Pancreas (tissue), 10 donors: ENCODE measurements at regions not wholly inside any gene's neighbourhood (a gene's known extent, or its start where the extent isn't known, plus 50 kb on each side); places are given as distances from the start of the nearest gene placed in this dataset.

Source experiments
- ATAC-seq, 4 donors: fragments of 200-7000 bp; cut with Tn5 transposase; one replicate each; pipeline versions ENCODE4 v1.8.0 to v1.9.1; 2020; ENCODE audit warnings: mild to moderate bottlenecking in 4 of 4, moderate library complexity in 4 of 4
- DNase-seq, 6 donors: peaks; one replicate each; pipeline ENCODE4 v3.0.0-alpha.2; 2020
- FAIRE-seq: peaks from 2 replicates; lab custom pipeline; 2012; peaks lifted over from hg19 to GRCh38; lab: Jason Lieb, UNC
- H3K27ac ChIP-seq, 4 donors: fragments of 200-600 bp; sonication (generic); 1 replicate in 3 of 4; 2 replicates in 1 of 4; pipeline versions ENCODE4 v1.5.0 to v1.8.0; 2020
- H3K27me3 ChIP-seq, 4 donors: fragments of 200-600 bp; one replicate each; pipeline ENCODE4 v1.8.0; 2021
- H3K36me3 ChIP-seq, 3 donors: fragments of 200-600 bp; sonication (generic) in 1 of 3; one replicate each; pipeline versions ENCODE4 v1.5.0 to v1.8.0; 2020 to 2021
- H3K4me1 ChIP-seq, 3 donors: fragments of 200-600 bp; one replicate each; pipeline ENCODE4 v1.8.0; 2021
- H3K4me3 ChIP-seq, 4 donors: fragments of 200-600 bp; sonication (generic) in 2 of 4; one replicate each; pipeline versions ENCODE4 v1.5.0 to v1.8.0; 2020 to 2021
- H3K9me3 ChIP-seq, 4 donors: fragments of 200-600 bp; one replicate each; pipeline ENCODE4 v1.8.0; 2021
- WGBS, 2 donors: extraction: QIAGEN DNeasy Blood & Tissue Kit; methylation state at CpG; one replicate each; pipeline ENCODE4 v1.1.7; 2013; 5-methylcytosine and 5-hydroxymethylcytosine counted together
- intact Hi-C, 3 donors: fragments of 100-400 bp; cut with DNase I; formaldehyde crosslinking; loops; one replicate each; pipeline versions ENCODE4 v1.11.1 to v1.14.2; 2022
- TF ChIP-seq, protein P1 (sequence below), 4 donors: fragments of 200-600 bp; sonication (generic) in 3 of 4; IDR thresholded peaks; one replicate each; pipeline versions ENCODE4 v1.5.0 to v1.8.0; 2021; ENCODE audit warnings: antibody characterized with exemption in 4 of 4
- donor health status: healthy with polysubstance abuse.
- donor health status: DM: no; HTN: no; CAD: no; lungs with moderate emphysema.
- donor health status: DM: no; HTN: no; CAD: no.
- donor health status: control.
- donor health status: control.
- donor health status: Bipolar disorder and iron deficiency.
- donor health status: DM: yes; HTN: yes; CAD: no.
- donor health status: DM: no; HTN: no; CAD: no.
- donor health status: DM: no; HTN: no; CAD: no.
- donor health status: DM: yes; HTN: yes; CAD: no.

DNA sequence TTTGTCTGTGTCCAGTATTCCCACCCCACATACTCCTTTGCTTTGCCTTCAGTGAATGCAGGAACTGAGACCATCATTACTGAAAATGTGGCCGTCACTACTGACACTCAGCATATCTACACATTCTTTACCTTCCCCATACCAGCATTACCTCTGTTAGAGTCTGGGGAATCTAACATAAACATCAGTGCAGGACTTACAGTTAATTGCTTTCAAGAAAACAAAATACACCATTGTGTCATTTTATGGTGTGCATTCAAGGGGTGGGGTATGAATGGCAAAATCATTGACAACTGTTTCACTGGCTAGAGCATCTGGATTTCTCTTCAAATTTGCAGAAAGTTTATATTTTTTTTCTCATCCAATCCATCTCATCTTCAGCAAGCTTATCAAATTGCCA lies 731.4 kb upstream of the RIOK2 start:
- no peaks in the 10 kb centered on the region for H3K36me3 ChIP-seq
- 85% methylated on average over 1 of the region's 1 CpG for WGBS, 2 donors
- H3K27me3 ChIP-seq = no peaks in the 10 kb centered on the region
- no peak for ATAC-seq
- intact Hi-C loops = no loop called here
- FAIRE-seq = no peak
- H3K4me3 ChIP-seq = no peak overlapping the region
- DNase-seq = no peak
- H3K27ac ChIP-seq = no peak overlapping the region
- H3K4me1 ChIP-seq = no peaks in the 10 kb centered on the region
- no peaks in the 10 kb centered on the region for H3K9me3 ChIP-seq
- TF ChIP-seq, protein P1, sequence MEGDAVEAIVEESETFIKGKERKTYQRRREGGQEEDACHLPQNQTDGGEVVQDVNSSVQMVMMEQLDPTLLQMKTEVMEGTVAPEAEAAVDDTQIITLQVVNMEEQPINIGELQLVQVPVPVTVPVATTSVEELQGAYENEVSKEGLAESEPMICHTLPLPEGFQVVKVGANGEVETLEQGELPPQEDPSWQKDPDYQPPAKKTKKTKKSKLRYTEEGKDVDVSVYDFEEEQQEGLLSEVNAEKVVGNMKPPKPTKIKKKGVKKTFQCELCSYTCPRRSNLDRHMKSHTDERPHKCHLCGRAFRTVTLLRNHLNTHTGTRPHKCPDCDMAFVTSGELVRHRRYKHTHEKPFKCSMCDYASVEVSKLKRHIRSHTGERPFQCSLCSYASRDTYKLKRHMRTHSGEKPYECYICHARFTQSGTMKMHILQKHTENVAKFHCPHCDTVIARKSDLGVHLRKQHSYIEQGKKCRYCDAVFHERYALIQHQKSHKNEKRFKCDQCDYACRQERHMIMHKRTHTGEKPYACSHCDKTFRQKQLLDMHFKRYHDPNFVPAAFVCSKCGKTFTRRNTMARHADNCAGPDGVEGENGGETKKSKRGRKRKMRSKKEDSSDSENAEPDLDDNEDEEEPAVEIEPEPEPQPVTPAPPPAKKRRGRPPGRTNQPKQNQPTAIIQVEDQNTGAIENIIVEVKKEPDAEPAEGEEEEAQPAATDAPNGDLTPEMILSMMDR (IDR thresholded peaks at IDR 0.05) = no peak

DNA sequence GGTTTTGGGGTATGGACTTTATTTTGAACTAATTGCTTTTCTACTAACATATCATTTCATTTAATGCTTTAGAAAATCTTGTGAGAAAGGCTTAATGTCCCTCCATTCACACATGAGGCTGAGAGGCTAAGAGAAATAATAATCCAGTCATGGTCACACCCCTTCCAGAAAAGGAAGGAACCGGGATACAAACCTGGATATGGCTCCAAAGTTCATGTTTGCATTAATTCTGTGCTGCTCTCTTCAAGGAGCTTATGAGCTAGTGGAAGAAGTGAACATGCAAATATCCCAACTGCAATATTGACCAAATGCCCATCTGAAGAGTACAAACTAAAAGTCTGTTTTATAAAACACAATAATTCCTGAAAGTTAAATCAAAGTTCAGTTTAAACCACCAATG lies 732.1 kb upstream of the RIOK2 start:
- no peaks in the 10 kb centered on the region for H3K4me1 ChIP-seq
- ATAC-seq = no peak
- TF ChIP-seq, protein P1 (IDR thresholded peaks at IDR 0.05) = no peak
- intact Hi-C loops = no loop called here
- no peaks in the 10 kb centered on the region for H3K27me3 ChIP-seq
- DNase-seq = no peak
- H3K27ac ChIP-seq = no peak overlapping the region
- 21 to 22% methylated on average over 1 of the region's 1 CpG for WGBS, 2 donors
- no peak for FAIRE-seq
- no peaks in the 10 kb centered on the region for H3K9me3 ChIP-seq
- no peaks in the 10 kb centered on the region for H3K36me3 ChIP-seq
- no peak overlapping the region for H3K4me3 ChIP-seq

DNA sequence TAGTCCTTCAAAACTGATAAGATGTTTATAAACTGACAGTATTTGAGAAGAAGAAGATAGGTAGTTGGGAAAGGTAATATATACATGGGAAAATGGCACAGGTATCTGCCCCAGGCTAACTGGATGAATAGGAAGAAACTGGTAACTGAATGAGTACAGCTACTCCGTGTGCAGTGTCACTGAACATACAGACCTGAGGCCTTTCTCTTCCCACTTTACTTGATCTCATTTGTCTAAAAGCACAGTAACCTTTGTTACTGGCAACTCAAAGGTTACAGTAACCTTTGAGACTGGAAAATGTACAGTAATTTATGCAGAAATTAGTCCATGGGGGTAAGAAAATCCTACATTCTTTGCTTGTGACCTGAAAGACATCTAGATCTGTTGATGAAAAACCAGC lies 735.0 kb upstream of the RIOK2 start:
- ATAC-seq (no peak), FAIRE-seq (no peak), DNase-seq (no peak)
- Histone ChIP-seq H3K4me3 (no peak overlapping the region), H3K27ac (no peak overlapping the region), H3K27me3 (no peaks in the 10 kb centered on the region), H3K9me3 (no peaks in the 10 kb centered on the region), H3K36me3 (no peaks in the 10 kb centered on the region), H3K4me1 (no peaks in the 10 kb centered on the region)
- intact Hi-C loops = no loop called here
- TF ChIP-seq, protein P1 (IDR thresholded peaks at IDR 0.05) = no peak
- WGBS, 2 donors = 83 to 100% methylated on average over 1 of the region's 1 CpG

- ATAC-seq (no peak), DNase-seq (no peak), FAIRE-seq (no peak)
- intact Hi-C loops = no loop called here
- no peak overlapping the region for H3K4me3 ChIP-seq
- H3K27me3 ChIP-seq = no peaks in the 10 kb centered on the region
- no peaks in the 10 kb centered on the region for H3K4me1 ChIP-seq
- H3K36me3 ChIP-seq = no peaks in the 10 kb centered on the region
- H3K27ac ChIP-seq = no peak overlapping the region
- TF ChIP-seq, protein P1 (IDR thresholded peaks at IDR 0.05) = no peak
- no peaks in the 10 kb centered on the region for H3K9me3 ChIP-seq
- WGBS, 2 donors = 46 to 61% methylated on average over 2 of the region's 2 CpGs
Observed at GRCh38 chr5:97918620-97919019, 735.6 kb upstream of the RIOK2 start.

DNA sequence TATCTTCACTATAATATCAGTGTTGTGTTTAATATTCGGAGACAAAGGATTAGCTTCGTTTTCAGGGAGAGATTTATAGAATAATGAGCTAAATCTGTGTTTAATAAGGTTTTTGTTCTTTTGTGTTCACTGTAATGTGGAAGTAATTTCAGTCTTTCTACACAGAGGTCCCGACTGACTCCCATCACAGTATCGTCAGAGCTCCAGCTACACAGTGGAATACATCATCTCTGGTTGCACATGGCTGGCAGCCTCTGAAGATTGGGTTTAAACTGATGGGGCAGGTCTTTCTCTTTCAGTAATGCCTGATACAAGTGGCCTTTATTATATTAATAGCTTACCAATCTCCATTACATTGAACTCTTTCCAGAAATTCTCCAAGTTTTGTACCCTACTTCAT lies 736.7 kb upstream of the RIOK2 start:
- no peak for DNase-seq
- Histone ChIP-seq H3K4me3 (no peak overlapping the region), H3K9me3 (no peaks in the 10 kb centered on the region), H3K36me3 (no peaks in the 10 kb centered on the region), H3K4me1 (no peaks in the 10 kb centered on the region), H3K27ac (no peak overlapping the region), H3K27me3 (no peaks in the 10 kb centered on the region)
- WGBS, 2 donors = 78 to 90% methylated on average over 4 of the region's 4 CpGs
- no peak for FAIRE-seq
- intact Hi-C loops = no loop called here
- TF ChIP-seq, protein P1 (IDR thresholded peaks at IDR 0.05) = no peak
- ATAC-seq = no peak
